Uterus (tissue), 3 donors: ENCODE measurements at regions not wholly inside any gene's neighbourhood (a gene's known extent, or its start where the extent isn't known, plus 50 kb on each side); places are given as distances from the start of the nearest gene placed in this dataset.
"Not testable (repeated sequence)": the region's sequence is repeated elsewhere in the genome, so short reads cannot be mapped to it uniquely, and the experiment has no call there.

Experiments used
- DNase-seq, 2 donors: peaks; one replicate each; pipeline ENCODE4 v3.0.0-alpha.2; 2019 to 2020
- H3K27ac ChIP-seq, 2 donors: fragments of 200-600 bp; sonication (generic); 1 replicate in 1 of 2; 2 replicates in 1 of 2; pipeline ENCODE4 v1.5.1; 2016 to 2018
- H3K27me3 ChIP-seq, 2 donors: fragments of 200-600 bp; sonication (generic); one replicate each; pipeline ENCODE4 v1.5.1; 2018 to 2019; ENCODE audit warnings: control low read depth in 1 of 2
- H3K36me3 ChIP-seq, 2 donors: fragments of 200-600 bp; sonication (generic); one replicate each; pipeline ENCODE4 v1.5.1; 2019; ENCODE audit warnings: control low read depth in 1 of 2
- H3K4me1 ChIP-seq, 2 donors: fragments of 200-600 bp; sonication (generic); one replicate each; pipeline ENCODE4 v1.5.1; 2018 to 2019; ENCODE audit warnings: control low read depth in 1 of 2
- H3K4me3 ChIP-seq, 2 donors: fragments of 200-600 bp; sonication (generic); 1 replicate in 1 of 2; 2 replicates in 1 of 2; pipeline ENCODE4 v1.5.1; 2018 to 2019; ENCODE audit warnings: mild to moderate bottlenecking in 1 of 2
- H3K9me3 ChIP-seq, 2 donors: fragments of 200-600 bp; sonication (generic); one replicate each; pipeline ENCODE4 v1.5.1; 2019; ENCODE audit warnings: control low read depth in 1 of 2
- POLR2A ChIP-seq, 2 donors: fragments of 450-650 bp; IDR thresholded peaks; one replicate each; pipeline ENCODE4 v1.6.1; 2016; ENCODE audit warnings: antibody characterized with exemption in 2 of 2, mild to moderate bottlenecking in 1 of 2, moderate library complexity in 1 of 2
- intact Hi-C: fragments of 100-400 bp; cut with DNase I; formaldehyde crosslinking; loops from one replicate; pipeline ENCODE4 v1.15.1; 2023; ENCODE audit warnings: low total_unique reads
- TF ChIP-seq, protein P1 (sequence below), 4 experiments: fragments of 200-600 bp in 2 of 4; fragments of 450-650 bp in 2 of 4; sonication (generic) in 2 of 4; IDR thresholded peaks; one replicate each; pipeline ENCODE4 v1.5.1; 2016 to 2019; ENCODE audit warnings: antibody characterized with exemption in 4 of 4, mild to moderate bottlenecking in 2 of 4, moderate library complexity in 1 of 4
- donor health status: DM: yes; HTN: yes; CAD: no.

DNA sequence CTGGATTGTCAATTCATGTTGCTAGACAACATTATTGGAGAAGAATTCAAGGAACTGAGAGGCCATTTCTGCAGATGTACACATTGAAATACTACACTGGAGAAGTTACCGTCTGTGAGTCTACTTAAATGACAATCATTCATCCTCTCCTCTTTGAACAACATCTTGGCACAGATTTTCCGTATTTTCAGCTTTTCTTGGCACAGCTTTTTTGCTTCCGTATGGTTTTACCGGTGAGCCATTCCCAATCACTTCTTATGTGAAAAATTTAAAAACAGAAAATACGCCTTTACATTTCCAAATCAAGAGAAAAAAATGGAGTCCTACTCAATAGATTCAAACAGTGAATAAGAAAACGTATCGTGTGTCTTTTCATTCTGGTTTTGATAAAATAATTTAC is 1493.7 kb downstream of the AMY1C start:
- no peak for DNase-seq
- no peak for TF ChIP-seq POLR2A (IDR thresholded peaks at IDR 0.05)
- TF ChIP-seq, protein P1, sequence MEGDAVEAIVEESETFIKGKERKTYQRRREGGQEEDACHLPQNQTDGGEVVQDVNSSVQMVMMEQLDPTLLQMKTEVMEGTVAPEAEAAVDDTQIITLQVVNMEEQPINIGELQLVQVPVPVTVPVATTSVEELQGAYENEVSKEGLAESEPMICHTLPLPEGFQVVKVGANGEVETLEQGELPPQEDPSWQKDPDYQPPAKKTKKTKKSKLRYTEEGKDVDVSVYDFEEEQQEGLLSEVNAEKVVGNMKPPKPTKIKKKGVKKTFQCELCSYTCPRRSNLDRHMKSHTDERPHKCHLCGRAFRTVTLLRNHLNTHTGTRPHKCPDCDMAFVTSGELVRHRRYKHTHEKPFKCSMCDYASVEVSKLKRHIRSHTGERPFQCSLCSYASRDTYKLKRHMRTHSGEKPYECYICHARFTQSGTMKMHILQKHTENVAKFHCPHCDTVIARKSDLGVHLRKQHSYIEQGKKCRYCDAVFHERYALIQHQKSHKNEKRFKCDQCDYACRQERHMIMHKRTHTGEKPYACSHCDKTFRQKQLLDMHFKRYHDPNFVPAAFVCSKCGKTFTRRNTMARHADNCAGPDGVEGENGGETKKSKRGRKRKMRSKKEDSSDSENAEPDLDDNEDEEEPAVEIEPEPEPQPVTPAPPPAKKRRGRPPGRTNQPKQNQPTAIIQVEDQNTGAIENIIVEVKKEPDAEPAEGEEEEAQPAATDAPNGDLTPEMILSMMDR (IDR thresholded peaks at IDR 0.05): no peak
- Histone ChIP-seq H3K36me3 (no peaks in the 10 kb centered on the region), H3K4me3 (no peak overlapping the region), H3K4me1 (no peaks in the 10 kb centered on the region), H3K9me3 (peaks cover 0 to 4% of the 10 kb centered on the region in 2 donors), H3K27ac (no peak overlapping the region), H3K27me3 (no peaks in the 10 kb centered on the region)
- intact Hi-C loops: no loop called here

DNA sequence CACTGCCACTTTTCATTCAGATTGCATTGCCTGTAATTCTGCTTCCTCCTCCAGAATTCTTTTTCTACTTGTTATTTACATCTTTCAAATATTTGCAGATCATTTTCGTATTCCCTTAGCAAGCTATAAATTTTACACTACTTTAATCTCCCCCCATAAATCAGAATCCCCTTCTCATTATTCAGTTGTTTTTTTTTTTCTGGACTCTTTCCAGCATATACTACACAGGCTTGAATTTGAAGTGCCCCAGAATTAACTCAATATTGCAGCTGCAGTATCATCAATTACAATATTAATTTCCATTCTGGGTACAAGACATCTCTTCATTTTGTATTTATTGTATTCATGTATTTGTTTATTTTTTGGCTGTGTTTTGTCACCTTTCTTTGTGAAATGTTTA is 1494.3 kb downstream of the AMY1C start:
- Histone ChIP-seq H3K4me3 (no peak overlapping the region), H3K27ac (no peak overlapping the region), H3K4me1 (no peaks in the 10 kb centered on the region), H3K9me3 (peaks cover 0 to 4% of the 10 kb centered on the region in 2 donors), H3K27me3 (no peaks in the 10 kb centered on the region), H3K36me3 (no peaks in the 10 kb centered on the region)
- no peak for DNase-seq
- no peak for TF ChIP-seq POLR2A (IDR thresholded peaks at IDR 0.05)
- TF ChIP-seq, protein P1 (IDR thresholded peaks at IDR 0.05): no peak
- intact Hi-C loops: no loop called here

DNA sequence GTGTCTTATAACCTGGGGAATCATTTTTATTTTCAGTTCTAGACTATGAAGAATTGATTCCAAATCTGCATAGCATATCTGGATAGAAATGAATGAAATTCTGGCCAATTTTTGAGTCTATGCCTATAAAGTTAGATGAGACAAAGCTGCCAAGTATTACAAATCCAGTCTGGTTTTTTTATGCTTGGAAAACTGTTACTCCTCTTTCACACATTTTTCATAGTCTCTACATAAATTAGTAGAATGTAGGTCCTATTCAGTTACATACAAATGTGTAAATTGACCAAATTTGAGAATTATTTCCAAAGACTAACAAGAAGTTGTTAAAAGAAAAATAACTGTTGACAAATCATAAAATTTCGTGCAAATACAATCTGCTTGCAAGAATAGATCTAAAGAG is 1505.2 kb downstream of the AMY1C start:
- intact Hi-C loops: no loop called here
- Histone ChIP-seq H3K9me3 (no peaks in the 10 kb centered on the region), H3K36me3 (no peaks in the 10 kb centered on the region), H3K27me3 (no peaks in the 10 kb centered on the region), H3K27ac (no peak overlapping the region), H3K4me3 (no peak overlapping the region), H3K4me1 (no peaks in the 10 kb centered on the region)
- TF ChIP-seq POLR2A (IDR thresholded peaks at IDR 0.05): no peak
- TF ChIP-seq, protein P1 (IDR thresholded peaks at IDR 0.05): no peak
- DNase-seq: no peak

DNA sequence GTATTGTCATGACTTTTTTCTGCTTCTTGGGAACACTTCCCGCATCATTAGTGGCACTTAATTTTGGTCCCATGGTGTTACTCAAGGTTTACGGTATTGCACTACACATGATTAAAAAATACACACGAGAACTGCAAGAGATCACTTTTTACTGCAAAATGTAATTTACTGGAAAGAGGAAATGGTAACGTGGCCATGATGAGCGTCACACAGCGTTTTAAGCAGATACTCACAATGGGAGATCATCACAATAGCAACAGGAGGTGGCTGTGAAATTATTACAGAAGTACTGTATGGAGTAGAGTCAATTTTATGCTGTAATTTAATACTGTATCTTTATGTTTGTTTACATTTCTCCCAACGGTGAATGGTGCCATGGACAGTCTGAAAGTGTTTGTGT is 1510.3 kb downstream of the AMY1C start:
- Histone ChIP-seq H3K9me3 (no peaks in the 10 kb centered on the region), H3K27me3 (no peaks in the 10 kb centered on the region), H3K36me3 (no peaks in the 10 kb centered on the region), H3K4me1 (no peaks in the 10 kb centered on the region), H3K27ac (no peak overlapping the region), H3K4me3 (no peak overlapping the region)
- TF ChIP-seq, protein P1 (IDR thresholded peaks at IDR 0.05): no peak
- TF ChIP-seq POLR2A (IDR thresholded peaks at IDR 0.05): no peak
- no peak for DNase-seq
- intact Hi-C loops: no loop called here

DNA sequence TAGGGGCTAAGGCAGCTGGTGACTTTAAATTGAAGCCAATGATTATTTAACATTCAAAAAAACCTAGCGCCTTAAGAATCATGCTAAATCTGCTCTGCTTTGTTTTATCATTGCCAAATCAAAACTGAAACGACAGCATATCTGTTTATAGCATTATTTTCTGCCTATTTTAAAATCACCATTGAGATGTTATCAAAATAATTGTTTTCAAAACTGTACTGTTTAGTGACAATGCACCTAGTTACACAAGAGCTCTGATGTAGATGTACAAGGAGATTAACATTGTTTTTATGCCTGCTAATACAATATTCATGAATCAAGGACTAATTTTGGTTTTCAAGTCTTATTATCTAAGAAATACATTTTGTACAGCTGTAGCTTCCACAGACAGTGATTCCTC is 1521.3 kb downstream of the AMY1C start:
- H3K4me1 ChIP-seq: no peaks in the 10 kb centered on the region
- no peaks in the 10 kb centered on the region for H3K27me3 ChIP-seq
- no peaks in the 10 kb centered on the region for H3K9me3 ChIP-seq
- DNase-seq: no peak
- no peak for TF ChIP-seq POLR2A (IDR thresholded peaks at IDR 0.05)
- TF ChIP-seq, protein P1 (IDR thresholded peaks at IDR 0.05): no peak
- no peaks in the 10 kb centered on the region for H3K36me3 ChIP-seq
- no peak overlapping the region for H3K4me3 ChIP-seq
- no peak overlapping the region for H3K27ac ChIP-seq
- intact Hi-C loops: no loop called here

DNA sequence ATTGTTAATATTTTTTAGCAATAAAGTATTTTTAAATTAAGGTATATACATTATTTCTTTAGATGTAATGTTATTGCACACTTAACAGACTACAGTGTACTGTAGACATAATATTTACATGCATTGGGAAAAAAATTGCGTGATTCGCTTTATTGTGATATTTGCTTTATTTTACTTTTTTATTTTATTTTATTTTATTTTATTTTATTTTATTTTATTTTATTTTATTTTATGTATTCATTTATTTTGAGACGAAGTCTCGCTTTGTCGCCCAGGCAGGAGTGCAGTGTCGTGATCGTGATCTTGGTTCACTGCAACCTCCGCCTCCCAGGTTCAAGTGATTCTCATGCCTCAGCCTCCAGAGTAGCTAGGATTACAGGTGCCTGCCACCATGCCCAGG is 1522.7 kb downstream of the AMY1C start:
- intact Hi-C loops, H3K9me3 ChIP-seq, H3K27me3 ChIP-seq, DNase-seq, H3K4me3 ChIP-seq, H3K36me3 ChIP-seq, H3K27ac ChIP-seq, H3K4me1 ChIP-seq: not testable (repeated sequence)
